ENCODE measurements at regions not wholly inside any gene's neighbourhood (a gene's known extent, or its start where the extent isn't known, plus 50 kb on each side); places are given as distances from the start of the nearest gene placed in this dataset.

GRCh38 chr14:65972346-65972870 is 513.8 kb upstream of the CCDC196 start:
- Histone ChIP-seq H3K36me3 (replicated peaks in 1 of 2; ENCODE audit: control insufficient read depth in 1 of 2, insufficient read depth in 2 of 2, low read length in 1 of 2) (no peaks in the 10 kb centered on the region), H4K20me1 (ENCODE audit: insufficient read depth) (no peaks in the 10 kb centered on the region), H3K9me3 (no peaks in the 10 kb centered on the region), H3K4me1 (ENCODE audit: control insufficient read depth in 1 of 2, insufficient read depth in 2 of 2, low read depth in 1 of 2, low read length in 1 of 2) (no peaks in the 10 kb centered on the region; a peak in 1 of 4 replicates), H2AFZ (ENCODE audit: low read depth) (no peak overlapping the region), H3K79me2 (ENCODE audit: insufficient read depth) (no peaks in the 10 kb centered on the region), H3K4me3 (ENCODE audit: low read depth in 2 of 2, low read length in 1 of 2) (no peak overlapping the region), H3K9me2 (no peaks in the 10 kb centered on the region), H3F3A (replicated peaks; ENCODE audit: insufficient read depth) (no peaks in the 10 kb centered on the region), H3K27me3 (ENCODE audit: insufficient read depth) (no peaks in the 10 kb centered on the region), H3K9ac (no peak overlapping the region), H3K27ac (ENCODE audit: low read depth in 2 of 2, low read length in 1 of 2) (no peak overlapping the region), H3K4me2 (no peak overlapping the region)
- 14% methylated on average over 4 of the region's 4 CpGs for WGBS (ENCODE audit: low lambda C conversion rate)
- no peak for DNase-seq
- TF ChIP-seq POLR2AphosphoS5 (IDR thresholded peaks at IDR 0.05; ENCODE audit: low read depth, low read length), result no peak
- no peak for TF ChIP-seq GABPA (IDR thresholded peaks at IDR 0.05; ENCODE audit: low read depth)
- no peak for TF ChIP-seq MAX (IDR thresholded peaks at IDR 0.05; ENCODE audit: low read depth)
- no peak for TF ChIP-seq MXI1 (IDR thresholded peaks at IDR 0.05; ENCODE audit: low read depth, low read length)
- TF ChIP-seq EP300 (IDR thresholded peaks at IDR 0.05; ENCODE audit: borderline replicate concordance in 1 of 2, low read depth in 1 of 2, low read length in 1 of 2), result no peak
- no peak for TF ChIP-seq JUND (IDR thresholded peaks at IDR 0.05)
- TF ChIP-seq GATA2 (CRISPR knock-in tag; IDR thresholded peaks at IDR 0.05), result no peak
- TF ChIP-seq CHD2 (IDR thresholded peaks at IDR 0.05; ENCODE audit: low read length, partially characterized antibody), result no peak
- TF ChIP-seq FOSL2 (IDR thresholded peaks at IDR 0.05; ENCODE audit: borderline replicate concordance, low read depth), result no peak
- no peak for TF ChIP-seq TCF12 (IDR thresholded peaks at IDR 0.05)
- TF ChIP-seq SMC3 (IDR thresholded peaks at IDR 0.05; ENCODE audit: low read depth, low read length), result no peak
- TF ChIP-seq TAF1 (IDR thresholded peaks at IDR 0.05; ENCODE audit: borderline replicate concordance, low read depth, low read length), result no peak
- no peak for TF ChIP-seq NRF1 (IDR thresholded peaks at IDR 0.05; ENCODE audit: low read depth, low read length)
- no peak for TF ChIP-seq EZH2phosphoT487 (IDR thresholded peaks at IDR 0.05; ENCODE audit: borderline replicate concordance, low read depth)
- TF ChIP-seq USF1 (IDR thresholded peaks at IDR 0.05; ENCODE audit: borderline replicate concordance, low read depth), result no peak
- no peak for TF ChIP-seq RFX5 (IDR thresholded peaks at IDR 0.05; ENCODE audit: low read length)
- POLR2A ChIA-PET, result no interaction called here
- CTCF ChIA-PET, result interaction anchor here (3.5 kb wide), 1 partner anchor 12 kb away, joined by 25 read pairs; no protein-coding TSS in a partner anchor

- Histone ChIP-seq H3K9me3 (no peaks in the 10 kb centered on the region), H4K20me1 (ENCODE audit: insufficient read depth) (no peaks in the 10 kb centered on the region), H3K36me3 (replicated peaks in 1 of 2; ENCODE audit: control insufficient read depth in 1 of 2, insufficient read depth in 2 of 2, low read length in 1 of 2) (no peaks in the 10 kb centered on the region), H3K9ac (no peak overlapping the region), H3K9me2 (no peaks in the 10 kb centered on the region), H3F3A (replicated peaks; ENCODE audit: insufficient read depth) (no peaks in the 10 kb centered on the region), H3K27me3 (ENCODE audit: insufficient read depth) (no peaks in the 10 kb centered on the region), H3K27ac (ENCODE audit: low read depth in 2 of 2, low read length in 1 of 2) (no peak overlapping the region), H3K79me2 (ENCODE audit: insufficient read depth) (no peaks in the 10 kb centered on the region), H3K4me1 (ENCODE audit: control insufficient read depth in 1 of 2, insufficient read depth in 2 of 2, low read depth in 1 of 2, low read length in 1 of 2) (no peaks in the 10 kb centered on the region; a peak in 1 of 4 replicates), H3K4me3 (ENCODE audit: low read depth in 2 of 2, low read length in 1 of 2) (no peak overlapping the region), H3K4me2 (no peak overlapping the region), H2AFZ (ENCODE audit: low read depth) (no peak overlapping the region)
- WGBS (ENCODE audit: low lambda C conversion rate), result 22% methylated on average over 3 of the region's 3 CpGs
- no peak for DNase-seq
- no peak for TF ChIP-seq GATA2 (CRISPR knock-in tag; IDR thresholded peaks at IDR 0.05)
- TF ChIP-seq TCF12 (IDR thresholded peaks at IDR 0.05), result no peak
- TF ChIP-seq FOXJ3 (CRISPR knock-in tag; IDR thresholded peaks at IDR 0.05), result no peak
- no peak for TF ChIP-seq NRF1 (IDR thresholded peaks at IDR 0.05; ENCODE audit: low read depth, low read length)
- TF ChIP-seq MEF2A (IDR thresholded peaks at IDR 0.05; ENCODE audit: borderline replicate concordance, low read depth), result no peak
- no peak for TF ChIP-seq YY1 (IDR thresholded peaks at IDR 0.05; ENCODE audit: low read depth)
- no peak for TF ChIP-seq RAD21 (IDR thresholded peaks at IDR 0.05; ENCODE audit: low read length)
- TF ChIP-seq MXI1 (IDR thresholded peaks at IDR 0.05; ENCODE audit: low read depth, low read length), result no peak
- TF ChIP-seq REST (IDR thresholded peaks at IDR 0.05; ENCODE audit: low read depth, low read length), result no peak
- TF ChIP-seq TEAD4 (IDR thresholded peaks at IDR 0.05; ENCODE audit: borderline replicate concordance, insufficient read depth), result no peak
- TF ChIP-seq CTCF (IDR thresholded peaks at IDR 0.05), result no peak
- POLR2A ChIA-PET, result no interaction called here
- CTCF ChIA-PET, result interaction anchor here (3.5 kb wide), 1 partner anchor 12 kb away, joined by 25 read pairs; no protein-coding TSS in a partner anchor
Observed at GRCh38 chr14:65972891-65973290, 513.3 kb upstream of the CCDC196 start.

All from SK-N-SH (cell line).